ENCODE measurements at regions not wholly inside any gene's neighbourhood (a gene's known extent, or its start where the extent isn't known, plus 50 kb on each side); places are given as distances from the start of the nearest gene placed in this dataset.
"Not testable (repeated sequence)": the region's sequence is repeated elsewhere in the genome, so short reads cannot be mapped to it uniquely, and the experiment has no call there.

DNA sequence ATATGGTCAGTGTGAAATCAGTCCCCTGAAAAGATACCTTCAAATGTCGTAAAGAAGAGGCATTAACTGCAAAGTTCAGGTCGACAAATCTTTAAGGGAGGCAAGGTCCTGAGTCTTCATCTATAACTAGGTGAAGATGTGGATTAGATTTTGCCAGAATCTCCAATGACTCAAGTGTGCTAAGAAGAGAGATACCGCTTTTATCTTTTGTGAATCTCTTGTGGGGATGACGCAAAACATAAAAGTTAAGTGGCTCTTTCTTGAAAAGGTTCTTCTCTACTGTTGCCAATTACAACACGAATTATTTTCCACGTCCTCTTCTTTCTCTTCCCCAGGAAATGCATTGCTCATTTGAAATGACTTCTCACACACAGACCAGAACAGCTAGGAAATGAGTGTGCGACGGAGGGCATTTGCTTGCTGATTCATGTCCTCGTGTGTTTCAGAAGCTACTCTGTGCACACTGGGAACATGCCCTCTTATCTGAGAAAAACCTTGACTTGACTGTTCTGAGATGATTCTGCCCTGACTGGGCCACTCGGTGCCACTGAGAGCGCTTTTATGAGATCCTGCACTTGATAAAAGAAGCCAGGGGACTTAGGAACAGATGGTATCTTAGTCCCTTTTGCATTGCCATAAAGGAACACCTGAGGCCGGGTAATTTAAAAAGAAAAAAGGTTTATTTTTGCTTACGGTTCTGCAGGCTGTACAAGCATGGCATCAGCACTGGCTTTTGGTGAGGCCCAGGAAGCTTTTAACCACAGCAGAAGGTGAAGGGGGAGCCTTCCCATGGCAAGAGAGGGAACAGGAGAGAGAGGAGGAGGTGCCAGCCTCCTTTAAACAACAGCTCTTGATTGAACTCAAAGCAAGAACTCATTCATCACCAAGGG lies 169.5 kb upstream of the PFKP start:
- no peak for DNase-seq (ENCODE audit: low read depth, low spot score)
- no peak overlapping the region for H3K27ac ChIP-seq

DNA sequence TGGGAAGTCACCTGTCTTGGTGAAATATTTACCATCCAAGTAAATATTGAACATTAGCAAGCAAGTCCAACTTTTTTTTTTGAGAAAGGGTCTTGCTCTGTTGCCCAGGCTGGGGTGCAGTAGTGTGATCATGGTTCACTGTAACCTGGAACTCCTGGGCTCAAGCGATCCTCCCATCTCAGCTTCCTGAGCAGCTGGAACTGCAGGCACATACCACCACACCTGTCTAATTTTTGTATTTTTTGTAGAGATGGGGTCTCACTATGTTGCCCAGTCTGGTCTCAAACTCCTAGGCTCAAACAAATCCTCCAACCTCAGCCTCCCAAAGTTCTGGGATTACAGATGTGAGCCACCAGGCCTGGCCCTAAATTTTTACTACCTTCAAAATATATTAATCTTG lies 171.0 kb upstream of the PFKP start:
- not testable (repeated sequence) for DNase-seq (ENCODE audit: low read depth, low spot score); H3K27ac ChIP-seq

- no peak for DNase-seq (ENCODE audit: low read depth, low spot score)
- H3K27ac ChIP-seq: no peak overlapping the region
Observed at GRCh38 chr10:2895594-2896196, 171.7 kb upstream of the PFKP start.

- DNase-seq (ENCODE audit: low read depth, low spot score): no peak
- H3K27ac ChIP-seq: no peak overlapping the region
Observed at GRCh38 chr10:2893991-2894390, 173.4 kb upstream of the PFKP start.

DNA sequence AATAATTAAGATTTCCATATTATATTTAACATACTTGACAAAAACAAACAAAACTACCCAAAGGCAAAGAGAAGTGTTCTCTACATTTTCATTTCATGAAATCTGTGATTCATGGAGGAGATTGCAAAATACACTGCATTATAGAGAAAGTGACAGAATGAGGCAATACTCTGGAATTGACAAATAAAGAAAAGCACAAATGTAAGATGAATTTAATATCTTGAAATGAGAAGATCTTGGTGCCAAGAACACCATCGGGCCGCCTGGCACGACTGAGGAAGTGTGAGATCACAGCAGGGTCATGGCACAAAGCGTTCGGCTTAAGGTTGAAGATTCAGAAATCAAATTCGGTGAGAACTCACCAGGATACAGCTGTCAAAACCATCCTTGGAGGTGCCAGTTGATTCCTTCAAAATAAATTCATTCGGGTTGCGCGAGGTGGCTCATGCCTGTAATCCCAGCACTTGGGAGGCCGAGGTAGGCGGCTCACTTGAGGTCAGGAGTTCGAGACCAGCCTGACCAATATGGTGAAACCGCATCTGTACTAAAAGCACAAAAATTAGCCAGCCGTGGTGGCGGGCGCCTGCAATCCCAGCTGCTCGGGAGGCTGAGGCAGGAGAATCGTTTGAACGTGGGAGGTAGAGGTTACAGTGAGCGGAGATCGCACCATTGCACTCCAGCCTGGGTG lies 174.0 kb upstream of the PFKP start:
- H3K27ac ChIP-seq: no peak overlapping the region
- no peak for DNase-seq (ENCODE audit: low read depth, low spot score)

DNA sequence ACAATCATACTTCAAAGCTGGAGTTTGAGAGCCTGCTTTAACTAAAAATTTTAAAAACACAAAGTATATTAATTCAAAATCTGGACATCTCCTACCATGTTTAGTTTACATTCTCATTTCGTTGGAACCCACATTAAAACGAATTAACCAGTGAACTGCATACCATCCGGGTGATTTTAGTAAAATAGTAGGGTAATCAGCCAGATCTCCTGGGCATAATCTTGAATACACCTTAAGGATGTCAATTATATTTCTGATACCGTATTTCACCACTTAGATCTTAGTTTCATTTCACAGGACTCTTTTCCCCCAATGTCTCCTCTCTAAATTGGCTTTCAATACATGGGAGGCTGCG lies 175.6 kb upstream of the PFKP start:
- H3K27ac ChIP-seq: no peak overlapping the region
- DNase-seq (ENCODE audit: low read depth, low spot score): no peak

DNA sequence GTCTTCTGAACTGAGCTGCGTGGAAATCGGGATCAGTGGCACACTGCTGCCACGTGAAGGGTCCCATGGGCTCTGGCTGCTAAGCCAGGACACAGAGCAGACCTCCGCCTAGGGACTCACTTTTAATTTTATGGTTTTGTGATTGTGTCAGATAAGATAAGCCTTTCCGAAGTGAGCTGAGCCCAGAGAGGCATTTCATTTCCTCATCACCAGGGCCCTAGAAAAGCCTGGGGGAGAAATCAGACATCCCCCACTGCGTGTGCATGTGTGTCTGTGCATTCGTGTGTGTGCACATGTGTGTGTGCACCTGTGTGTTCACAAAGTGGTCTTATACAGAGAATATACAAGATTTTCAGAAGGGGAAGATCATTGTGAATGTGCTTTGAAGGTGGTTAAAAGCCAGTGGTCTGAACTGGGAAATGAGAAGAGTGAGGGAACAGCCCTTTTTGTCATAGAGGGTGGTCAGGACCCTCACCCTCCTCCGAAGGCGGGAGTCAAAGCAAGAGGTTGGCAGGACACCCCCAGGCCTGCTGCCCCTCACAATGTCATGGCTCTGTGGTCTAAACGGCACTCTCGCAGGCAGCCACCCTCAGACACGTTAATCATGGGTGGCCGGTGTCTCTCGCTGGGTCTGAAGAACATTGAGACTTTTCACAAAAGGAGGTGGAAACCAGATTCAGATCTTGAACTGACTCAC lies 176.1 kb upstream of the PFKP start:
- no peak overlapping the region for H3K27ac ChIP-seq
- DNase-seq (ENCODE audit: low read depth, low spot score): no peak

DNA sequence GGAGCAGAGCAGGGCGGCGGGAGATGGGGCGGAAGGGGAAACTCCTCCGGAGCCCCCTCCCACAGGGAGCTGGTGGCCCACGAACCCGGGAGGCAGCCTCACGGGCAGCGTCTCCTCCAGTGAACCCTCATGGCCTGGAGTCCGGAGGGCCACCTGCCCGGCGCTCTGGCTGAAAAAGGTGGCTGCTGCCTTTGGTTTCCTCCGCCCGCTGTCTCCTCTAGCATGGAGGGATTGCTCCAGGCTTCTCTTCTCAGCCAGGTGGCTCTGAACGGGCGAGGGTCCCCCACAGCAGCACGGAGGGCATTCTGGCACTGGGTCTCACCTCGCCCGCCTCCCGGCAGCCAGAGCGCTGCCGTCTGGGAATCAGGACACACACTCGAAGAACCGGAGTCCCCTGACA lies 177.3 kb upstream of the PFKP start:
- H3K27ac ChIP-seq: no peak overlapping the region
- DNase-seq (ENCODE audit: low read depth, low spot score): no peak

GRCh38 chr10:2888403-2889004 lies 178.8 kb upstream of the PFKP start:
- DNase-seq (ENCODE audit: low read depth, low spot score): no peak
- no peak overlapping the region for H3K27ac ChIP-seq

- no peak for DNase-seq (ENCODE audit: low read depth, low spot score)
- H3K27ac ChIP-seq: no peak overlapping the region
Observed at GRCh38 chr10:2887391-2888070, 179.8 kb upstream of the PFKP start.

- no peak for DNase-seq (ENCODE audit: low read depth, low spot score)
- H3K27ac ChIP-seq: no peak overlapping the region
Observed at GRCh38 chr10:2886662-2887061, 180.7 kb upstream of the PFKP start.

GRCh38 chr10:2885288-2886278 lies 181.8 kb upstream of the PFKP start:
- no peak for DNase-seq (ENCODE audit: low read depth, low spot score)
- no peak overlapping the region for H3K27ac ChIP-seq

DNA sequence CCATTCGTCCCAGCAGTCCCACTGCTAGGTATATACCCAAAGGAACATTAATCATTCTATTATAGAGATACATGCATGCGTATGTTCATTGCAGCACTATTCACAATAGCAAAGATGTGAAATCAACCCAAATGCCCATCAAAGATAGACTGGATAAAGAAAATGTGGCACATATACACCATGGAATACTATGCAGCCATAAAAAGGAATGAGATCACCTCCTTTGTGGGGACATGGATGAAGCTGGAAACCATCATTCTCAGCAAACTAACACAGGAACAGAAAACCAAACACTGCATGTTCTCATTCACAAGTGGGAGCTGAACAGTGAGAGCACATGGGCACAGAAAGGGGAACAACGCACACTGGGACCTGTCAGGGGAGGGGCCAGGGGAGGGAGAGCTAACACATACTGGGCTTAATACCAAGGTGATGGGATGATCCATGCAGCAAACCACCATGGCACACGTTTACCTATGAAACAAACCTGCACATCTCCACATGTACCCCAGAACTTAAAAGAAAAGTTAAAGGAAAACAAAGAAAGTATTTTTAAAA lies 183.3 kb upstream of the PFKP start:
- DNase-seq (ENCODE audit: low read depth, low spot score); H3K27ac ChIP-seq: not testable (repeated sequence)

DNA sequence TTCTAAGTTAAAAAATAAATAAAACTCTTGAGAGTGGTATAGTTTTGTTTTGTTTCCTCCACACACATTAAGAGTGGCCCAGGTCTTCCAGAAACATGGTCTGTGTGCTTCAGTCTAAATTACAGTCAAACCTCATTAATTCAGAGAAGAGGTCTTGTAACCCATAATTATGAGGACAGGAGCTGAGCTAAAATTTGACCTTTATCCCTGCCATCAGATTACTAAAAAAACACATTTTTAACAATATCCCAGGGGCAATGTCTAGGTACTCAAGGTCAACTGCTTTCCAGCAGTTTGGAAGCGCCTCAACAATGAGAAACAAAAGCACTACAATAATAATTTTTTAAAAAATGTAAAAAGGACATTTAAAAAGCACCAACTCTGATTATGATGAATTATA lies 184.1 kb upstream of the PFKP start:
- DNase-seq (ENCODE audit: low read depth, low spot score): no peak
- no peak overlapping the region for H3K27ac ChIP-seq

GRCh38 chr10:2882628-2883027 lies 184.7 kb upstream of the PFKP start:
- H3K27ac ChIP-seq: no peak overlapping the region
- DNase-seq (ENCODE audit: low read depth, low spot score): no peak

DNA sequence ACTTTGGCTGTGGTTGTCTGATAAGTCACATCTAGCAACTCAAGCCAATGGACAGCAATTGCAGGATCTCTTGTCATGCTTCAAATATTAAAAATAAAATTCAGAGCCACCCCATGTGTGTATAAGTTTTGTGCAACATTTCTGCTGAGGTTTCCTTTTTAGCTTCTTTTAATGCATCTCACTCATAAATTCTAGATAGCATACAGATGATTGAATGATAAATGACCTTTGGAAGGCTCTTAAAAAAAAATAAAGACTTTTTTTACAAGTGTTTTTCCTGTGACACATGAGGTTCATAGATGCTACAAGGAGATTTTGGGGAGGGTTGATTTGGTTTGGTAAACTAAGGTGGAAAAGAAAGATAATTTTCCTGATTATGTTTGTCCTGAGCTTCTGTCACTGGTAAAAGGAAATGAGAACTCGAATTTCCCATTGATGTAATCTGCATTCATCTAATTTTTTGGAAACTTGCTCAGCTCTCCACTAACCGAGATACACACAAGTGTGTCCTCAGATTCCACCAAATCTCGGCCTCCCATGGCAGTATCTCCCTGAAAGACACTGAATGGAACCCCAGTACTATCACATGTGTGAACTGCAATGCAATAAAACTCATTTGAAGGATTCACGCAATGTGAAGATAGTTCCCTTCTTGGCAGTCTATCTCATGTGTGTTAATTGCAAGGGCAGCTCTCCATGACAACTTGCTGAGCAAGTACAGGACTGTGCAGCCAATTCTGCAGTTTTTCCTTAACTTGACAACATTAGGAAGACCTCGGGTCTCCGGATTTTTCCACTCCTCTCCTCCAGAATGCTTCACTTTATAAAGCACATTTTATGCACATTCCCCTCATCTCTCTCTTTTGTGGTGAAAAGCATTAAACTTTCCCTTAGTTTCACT lies 185.4 kb upstream of the PFKP start:
- no peak for DNase-seq (ENCODE audit: low read depth, low spot score)
- no peak overlapping the region for H3K27ac ChIP-seq

GRCh38 chr10:2880050-2880449 lies 187.3 kb upstream of the PFKP start:
- DNase-seq (ENCODE audit: low read depth, low spot score): not testable (repeated sequence)

More at GRCh38 chr10:2880050-2880449, 187.3 kb upstream of the PFKP start:
- not testable (repeated sequence) for H3K27ac ChIP-seq

All from epithelial cell of prostate (primary cell).